GM18511 (cell line): ENCODE measurements at regions not wholly inside any gene's neighbourhood (a gene's known extent, or its start where the extent isn't known, plus 50 kb on each side); places are given as distances from the start of the nearest gene placed in this dataset.
"Not testable (repeated sequence)": the region's sequence is repeated elsewhere in the genome, so short reads cannot be mapped to it uniquely, and the experiment has no call there.

Experiments used
- ATAC-seq: cut with Tn5 transposase; IDR thresholded peaks from one replicate; pipeline ENCODE4 v1.9.1; 2021; ENCODE audit warnings: mild to moderate bottlenecking, moderate library complexity; ENCODE audit not compliant: unreplicated experiment

GRCh38 chrX:131881194-131881593 is 141.9 kb upstream of the STK26 start:
- ATAC-seq = no peak

GRCh38 chrX:131885042-131885441 is 138.1 kb upstream of the STK26 start:
- ATAC-seq = not testable (repeated sequence)

GRCh38 chrX:131893857-131894256 is 129.2 kb upstream of the STK26 start:
- not testable (repeated sequence) for ATAC-seq

- ATAC-seq = no peak
These were observed 128.1 kb upstream of the STK26 start for GRCh38 chrX:131894995-131895394.

GRCh38 chrX:131895807-131896206 is 127.3 kb upstream of the STK26 start:
- ATAC-seq = no peak

- no peak for ATAC-seq
These were observed 121.6 kb upstream of the STK26 start for GRCh38 chrX:131901546-131901945.

- no peak for ATAC-seq
These were observed 115.4 kb upstream of the STK26 start for GRCh38 chrX:131907488-131908314.

GRCh38 chrX:131910586-131910985 is 112.5 kb upstream of the STK26 start:
- no peak for ATAC-seq

GRCh38 chrX:131915488-131915887 is 107.6 kb upstream of the STK26 start:
- ATAC-seq = no peak

- ATAC-seq = no peak
These were observed 105.5 kb upstream of the STK26 start for GRCh38 chrX:131917588-131917987.

- no peak for ATAC-seq
These were observed 104.3 kb upstream of the STK26 start for GRCh38 chrX:131918839-131919238.

GRCh38 chrX:131923614-131924250 is 99.4 kb upstream of the STK26 start:
- no peak for ATAC-seq

- ATAC-seq = no peak
These were observed 84.4 kb upstream of the STK26 start for GRCh38 chrX:131938749-131939148.

- no peak for ATAC-seq
These were observed 81.1 kb upstream of the STK26 start for GRCh38 chrX:131942034-131942433.

GRCh38 chrX:131944936-131945902 is 77.9 kb upstream of the STK26 start:
- ATAC-seq = no peak

GRCh38 chrX:131951166-131951565 is 71.9 kb upstream of the STK26 start:
- no peak for ATAC-seq

- ATAC-seq = no peak
These were observed 67.9 kb upstream of the STK26 start for GRCh38 chrX:131955099-131955777.

- ATAC-seq = no peak
These were observed 64.4 kb upstream of the STK26 start for GRCh38 chrX:131958724-131959123.

GRCh38 chrX:131970347-131970746 is 52.8 kb upstream of the STK26 start:
- no peak for ATAC-seq
